Stimulated activated naive B cell treated with anti-CD40 and anti-IgM and Interleukin-4, amounts not matched to agents 10 μg/mL and 1 μg/mL and 100 μg/mL, for 72 hours (primary cell): ENCODE measurements at regions not wholly inside any gene's neighbourhood (a gene's known extent, or its start where the extent isn't known, plus 50 kb on each side); places are given as distances from the start of the nearest gene placed in this dataset.
"Not testable (repeated sequence)": the region's sequence is repeated elsewhere in the genome, so short reads cannot be mapped to it uniquely, and the experiment has no call there.

Experiments
- ATAC-seq, 2 donors: fragments of 150-1000 bp; cut with Tn5 transposase; replicated peaks; 2 replicates each; pipeline ENCODE4 v1.10.0; 2021; ENCODE audit warnings: moderate library complexity in 1 of 2
- DNase-seq: peaks from one replicate; pipeline ENCODE4 v3.0.0; 2021
- H3K27ac Mint-ChIP-seq: one replicate; pipeline ENCODE4 v1.8.0; 2022; ENCODE audit warnings: mild to moderate bottlenecking, mixed read lengths
- H3K27me3 Mint-ChIP-seq, 2 donors: one replicate each; pipeline ENCODE4 v1.8.0; 2022; ENCODE audit warnings: mixed read lengths in 2 of 2
- H3K36me3 Mint-ChIP-seq, 2 donors: one replicate each; pipeline ENCODE4 v1.8.0; 2022; ENCODE audit warnings: mixed read lengths in 2 of 2, mild to moderate bottlenecking in 1 of 2
- H3K4me1 Mint-ChIP-seq, 2 donors: one replicate each; pipeline ENCODE4 v1.8.0; 2022; ENCODE audit warnings: mixed read lengths in 2 of 2, mild to moderate bottlenecking in 1 of 2
- H3K4me3 Mint-ChIP-seq, 2 donors: one replicate each; pipeline ENCODE4 v1.8.0; 2022; ENCODE audit warnings: mild to moderate bottlenecking in 2 of 2, mixed read lengths in 2 of 2, moderate library complexity in 1 of 2
- H3K9me3 Mint-ChIP-seq, 2 donors: one replicate each; pipeline ENCODE4 v1.8.0; 2022; ENCODE audit warnings: mixed read lengths in 2 of 2, mild to moderate bottlenecking in 1 of 2

DNA sequence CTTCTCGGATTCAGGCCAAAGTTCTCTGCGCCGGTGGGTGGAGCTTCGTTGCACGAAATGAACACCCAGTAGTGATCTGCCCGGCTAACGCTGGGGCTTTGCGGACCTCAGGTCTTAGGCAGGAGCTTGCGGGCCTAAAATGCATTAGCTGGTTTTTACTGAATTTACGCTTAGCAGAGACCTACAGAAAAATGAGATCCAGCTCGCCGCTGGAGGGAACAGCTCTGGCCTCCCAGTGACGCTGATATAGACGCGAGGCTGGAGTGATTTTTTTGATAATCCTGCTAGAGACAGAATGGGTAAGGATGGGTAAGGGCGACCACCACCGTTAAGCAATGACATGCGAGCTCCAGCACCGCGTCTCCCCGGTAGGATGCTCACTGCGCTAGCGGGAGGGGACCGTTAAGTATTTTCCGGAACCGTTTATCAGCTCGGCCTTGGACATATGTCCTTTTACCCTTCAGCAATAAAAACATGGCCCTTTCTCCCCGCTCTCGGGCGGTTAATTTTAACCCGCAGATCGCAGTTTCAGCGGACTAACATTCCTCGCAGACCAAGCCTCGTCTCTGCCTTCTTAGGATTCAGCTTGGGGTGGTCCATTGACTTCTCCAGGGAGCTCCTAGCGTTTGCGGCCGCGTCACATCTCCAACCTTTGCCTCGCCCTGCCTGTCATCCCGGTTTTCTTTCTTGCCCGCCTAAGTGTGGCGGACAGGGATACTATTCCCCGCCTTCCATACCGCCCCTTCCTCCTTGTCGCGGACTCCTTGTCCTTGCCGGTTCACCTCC, 109.3 kb downstream of the GPX5 start:
- H3K27me3 Mint-ChIP-seq: peaks cover 61 to 82% of the 10 kb centered on the region in 2 donors
- no peak overlapping the region for H3K27ac Mint-ChIP-seq
- H3K36me3 Mint-ChIP-seq: no peaks in the 10 kb centered on the region
- H3K4me1 Mint-ChIP-seq: peaks cover 10 to 13% of the 10 kb centered on the region in 2 donors
- ATAC-seq: no peak
- no peak for DNase-seq
- peak overlapping the region; percentile 62 to 68 for H3K4me3 Mint-ChIP-seq
- peaks cover 3 to 4% of the 10 kb centered on the region in 2 donors for H3K9me3 Mint-ChIP-seq

- H3K4me3 Mint-ChIP-seq: peak overlapping the region; percentile 62 to 68
- H3K27me3 Mint-ChIP-seq: peaks cover 55 to 78% of the 10 kb centered on the region in 2 donors
- H3K27ac Mint-ChIP-seq: no peak overlapping the region
Measured at GRCh38 chr6:28635547-28636158, 110.0 kb downstream of the GPX5 start.

GRCh38 chr6:28638787-28639430, 113.2 kb downstream of the GPX5 start:
- Mint-ChIP-seq H3K36me3 (no peaks in the 10 kb centered on the region), H3K4me3 (no peak overlapping the region), H3K27ac (no peak overlapping the region), H3K27me3 (peaks cover 36 to 56% of the 10 kb centered on the region in 2 donors), H3K4me1 (peaks cover 10 to 13% of the 10 kb centered on the region in 2 donors), H3K9me3 (peaks cover under 1 to 3% of the 10 kb centered on the region in 2 donors)
- no peak for ATAC-seq
- no peak for DNase-seq

More at GRCh38 chr6:28635547-28636158, 110.0 kb downstream of the GPX5 start:
- DNase-seq (no peak), ATAC-seq (no peak)
- peaks cover 2 to 3% of the 10 kb centered on the region in 2 donors for H3K9me3 Mint-ChIP-seq
- H3K36me3 Mint-ChIP-seq: no peaks in the 10 kb centered on the region
- peaks cover 10 to 13% of the 10 kb centered on the region in 2 donors for H3K4me1 Mint-ChIP-seq

GRCh38 chr6:28639445-28640290, 114.0 kb downstream of the GPX5 start:
- ATAC-seq, H3K36me3 Mint-ChIP-seq, DNase-seq, H3K27ac Mint-ChIP-seq, H3K4me3 Mint-ChIP-seq, H3K9me3 Mint-ChIP-seq: not testable (repeated sequence)
- Mint-ChIP-seq H3K27me3 (peaks cover 29 to 48% of the 10 kb centered on the region in 2 donors), H3K4me1 (peaks cover 7 to 13% of the 10 kb centered on the region in 2 donors)

- peak; percentile 18 for DNase-seq
- Mint-ChIP-seq H3K36me3 (no peaks in the 10 kb centered on the region), H3K4me3 (no peak overlapping the region), H3K4me1 (peaks cover 1 to 2% of the 10 kb centered on the region in 2 donors), H3K9me3 (peaks cover 0 to 3% of the 10 kb centered on the region in 2 donors), H3K27me3 (peaks cover 17 to 32% of the 10 kb centered on the region in 2 donors), H3K27ac (peak overlapping the region; percentile 84)
- ATAC-seq: peak; percentile 42 to 58
Measured at GRCh38 chr6:28643017-28643740, 117.5 kb downstream of the GPX5 start.

DNA sequence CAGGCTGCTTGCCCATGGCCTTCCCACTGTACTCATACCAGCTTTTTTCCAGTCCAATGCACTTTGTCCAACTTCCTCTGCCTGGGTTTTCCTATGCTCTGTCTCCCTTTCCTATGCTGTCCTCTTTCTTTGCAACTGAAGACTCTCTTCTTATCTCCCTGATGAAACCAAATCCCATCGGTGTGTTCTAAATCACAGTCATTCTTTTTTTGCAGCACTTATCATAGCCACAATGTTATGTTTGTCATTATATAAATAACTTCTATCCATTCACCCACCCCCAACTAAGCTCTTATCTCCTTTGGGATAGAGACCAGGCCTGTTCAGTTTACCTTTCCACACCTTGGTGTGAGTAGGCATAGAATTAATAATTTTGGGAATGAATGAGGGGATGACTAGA, 121.0 kb downstream of the GPX5 start:
- H3K27ac Mint-ChIP-seq: no peak overlapping the region
- ATAC-seq (no peak), DNase-seq (no peak)
- peaks cover 30 to 36% of the 10 kb centered on the region in 2 donors for H3K27me3 Mint-ChIP-seq
- no peaks in the 10 kb centered on the region for H3K36me3 Mint-ChIP-seq
- H3K9me3 Mint-ChIP-seq: no peaks in the 10 kb centered on the region
- H3K4me1 Mint-ChIP-seq: peaks cover 5 to 6% of the 10 kb centered on the region in 2 donors
- no peak overlapping the region for H3K4me3 Mint-ChIP-seq

- Mint-ChIP-seq H3K9me3 (no peaks in the 10 kb centered on the region), H3K36me3 (no peaks in the 10 kb centered on the region), H3K4me3 (peak overlapping the region; percentile 87 to 93), H3K4me1 (peaks cover 5 to 6% of the 10 kb centered on the region in 2 donors), H3K27me3 (peaks cover 35 to 38% of the 10 kb centered on the region in 2 donors), H3K27ac (peak overlapping the region; percentile 93)
- DNase-seq: peak; percentile 54
- peak; percentile 60 to 71 for ATAC-seq
Measured at GRCh38 chr6:28648035-28648877, 122.6 kb downstream of the GPX5 start.

DNA sequence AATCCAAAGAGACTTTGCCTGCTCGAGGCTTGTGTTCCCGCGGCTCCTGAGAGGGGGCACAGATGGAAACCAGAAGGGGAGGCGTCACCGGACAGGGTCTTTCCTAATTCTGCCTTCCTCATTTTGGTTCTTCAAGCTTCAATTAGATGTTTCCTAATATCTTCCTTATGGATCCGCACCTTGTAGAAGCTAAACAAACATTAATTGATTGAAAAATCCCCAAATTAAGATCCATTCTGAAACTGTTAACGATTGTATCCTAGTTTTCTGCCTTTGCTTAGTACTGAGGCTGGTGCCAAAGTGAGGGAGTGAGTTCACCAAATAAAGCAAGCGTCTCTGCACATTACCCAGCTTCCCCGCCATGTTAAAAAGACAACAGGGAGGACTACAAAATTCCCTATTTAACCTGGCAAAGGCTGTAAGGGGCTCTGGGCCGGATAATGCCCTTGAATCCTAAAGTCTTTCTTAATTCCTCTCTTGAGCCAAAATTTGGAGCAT, 123.2 kb downstream of the GPX5 start:
- DNase-seq (no peak), ATAC-seq (no peak)
- peak overlapping the region; percentile 87 to 93 for H3K4me3 Mint-ChIP-seq
- H3K9me3 Mint-ChIP-seq: peaks cover 0 to under 1% of the 10 kb centered on the region in 2 donors
- H3K4me1 Mint-ChIP-seq: peaks cover 5 to 6% of the 10 kb centered on the region in 2 donors
- no peaks in the 10 kb centered on the region for H3K36me3 Mint-ChIP-seq
- peaks cover 36% of the 10 kb centered on the region in 2 donors for H3K27me3 Mint-ChIP-seq
- no peak overlapping the region for H3K27ac Mint-ChIP-seq

- Mint-ChIP-seq H3K4me3 (no peak overlapping the region), H3K4me1 (peaks cover 5 to 6% of the 10 kb centered on the region in 2 donors), H3K27ac (no peak overlapping the region), H3K27me3 (peaks cover 42 to 49% of the 10 kb centered on the region in 2 donors), H3K9me3 (peaks cover 0 to 3% of the 10 kb centered on the region in 2 donors), H3K36me3 (no peaks in the 10 kb centered on the region)
- no peak for ATAC-seq
- no peak for DNase-seq
Measured at GRCh38 chr6:28651161-28651560, 125.5 kb downstream of the GPX5 start.

GRCh38 chr6:28653876-28654275, 128.2 kb downstream of the GPX5 start:
- H3K9me3 Mint-ChIP-seq: peaks cover 0 to 6% of the 10 kb centered on the region in 2 donors
- peaks cover 56 to 59% of the 10 kb centered on the region in 2 donors for H3K27me3 Mint-ChIP-seq
- no peak for ATAC-seq

GRCh38 chr6:28655164-28655563, 129.5 kb downstream of the GPX5 start:
- H3K9me3 Mint-ChIP-seq: peaks cover 0 to 6% of the 10 kb centered on the region in 2 donors
- no peak overlapping the region for H3K4me3 Mint-ChIP-seq

More at GRCh38 chr6:28653876-28654275, 128.2 kb downstream of the GPX5 start:
- no peak overlapping the region for H3K27ac Mint-ChIP-seq
- H3K4me1 Mint-ChIP-seq: peaks cover 17 to 21% of the 10 kb centered on the region in 2 donors
- no peak overlapping the region for H3K4me3 Mint-ChIP-seq
- no peak for DNase-seq
- H3K36me3 Mint-ChIP-seq: peaks cover 3 to 8% of the 10 kb centered on the region in 2 donors

DNA sequence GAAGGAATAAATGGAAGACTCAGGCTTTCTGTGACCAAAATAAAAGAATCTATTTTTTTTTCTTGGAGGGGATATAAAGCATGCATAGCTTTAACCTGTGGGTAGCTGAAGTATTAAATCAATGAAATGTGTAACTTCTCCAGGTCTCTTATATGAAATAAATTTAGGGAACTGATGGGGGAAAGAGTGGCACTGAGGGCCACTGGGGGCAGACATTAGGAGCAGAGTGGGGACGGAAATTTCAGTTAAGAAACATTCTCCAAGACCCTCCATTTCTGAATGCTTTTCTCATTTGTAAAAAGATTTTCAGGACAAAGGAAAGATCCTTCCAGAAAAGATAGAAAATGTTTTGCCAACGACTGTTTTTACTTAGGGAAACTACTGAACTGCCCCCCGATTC, 131.0 kb downstream of the GPX5 start:
- ATAC-seq (no peak), DNase-seq (no peak)
- H3K4me1 Mint-ChIP-seq: peaks cover 19 to 25% of the 10 kb centered on the region in 2 donors
- peak overlapping the region in 1 of 2 donors; percentile 82 for H3K4me3 Mint-ChIP-seq
- H3K27me3 Mint-ChIP-seq: peaks cover 59 to 70% of the 10 kb centered on the region in 2 donors
- H3K9me3 Mint-ChIP-seq: peaks cover 0 to 6% of the 10 kb centered on the region in 2 donors
- peaks cover 3 to 8% of the 10 kb centered on the region in 2 donors for H3K36me3 Mint-ChIP-seq
- H3K27ac Mint-ChIP-seq: no peak overlapping the region

More at GRCh38 chr6:28655164-28655563, 129.5 kb downstream of the GPX5 start:
- no peak for DNase-seq
- no peak for ATAC-seq
- peaks cover 3 to 8% of the 10 kb centered on the region in 2 donors for H3K36me3 Mint-ChIP-seq
- no peak overlapping the region for H3K27ac Mint-ChIP-seq
- H3K27me3 Mint-ChIP-seq: peaks cover 65 to 72% of the 10 kb centered on the region in 2 donors
- H3K4me1 Mint-ChIP-seq: peaks cover 19 to 25% of the 10 kb centered on the region in 2 donors
